GM18867 (cell line): ENCODE measurements at regions not wholly inside any gene's neighbourhood (a gene's known extent, or its start where the extent isn't known, plus 50 kb on each side); places are given as distances from the start of the nearest gene placed in this dataset.

Experiments
- ATAC-seq: cut with Tn5 transposase; IDR thresholded peaks from one replicate; pipeline ENCODE4 v1.9.1; 2021; ENCODE audit warnings: mild to moderate bottlenecking, moderate library complexity; ENCODE audit not compliant: unreplicated experiment

DNA sequence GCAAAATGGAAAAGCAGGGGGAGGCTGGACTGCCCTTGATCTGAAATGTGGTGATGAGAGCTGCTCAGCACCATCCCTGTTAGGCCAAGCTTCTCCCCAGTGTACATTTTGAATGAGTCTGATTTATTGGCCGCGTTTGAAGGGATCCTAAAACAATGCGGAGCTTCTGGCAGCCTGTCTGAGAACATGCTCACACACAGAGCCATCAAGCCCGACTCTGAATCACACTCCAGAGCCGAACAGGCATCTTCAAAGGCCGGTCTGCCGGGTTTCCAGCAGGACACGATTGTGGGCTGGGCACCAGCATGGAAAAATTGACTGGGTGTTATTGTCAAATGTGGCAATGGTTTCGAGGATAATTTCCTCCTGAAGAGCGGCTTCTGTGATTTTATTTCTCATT lies 235.9 kb downstream of the TFAP2C start:
- no peak for ATAC-seq

DNA sequence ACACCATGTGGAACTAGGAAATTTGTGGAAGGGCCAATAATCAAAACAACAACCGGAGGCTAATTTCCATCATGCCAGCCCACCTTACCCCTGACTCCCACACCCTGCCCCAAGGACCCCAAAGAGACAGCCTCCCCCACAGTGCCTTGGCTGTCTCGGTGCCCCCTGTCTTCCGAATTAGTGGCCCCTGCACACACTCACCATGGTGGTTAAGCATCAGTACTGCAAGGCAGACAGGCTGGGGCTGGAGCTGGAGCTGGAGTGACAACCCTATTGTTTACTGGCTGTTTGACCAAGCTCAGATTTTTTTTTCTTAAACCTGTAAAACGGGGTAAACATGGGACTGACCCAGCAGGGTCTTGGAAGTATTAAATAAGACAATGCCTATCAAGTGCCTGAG lies 238.0 kb downstream of the TFAP2C start:
- no peak for ATAC-seq

DNA sequence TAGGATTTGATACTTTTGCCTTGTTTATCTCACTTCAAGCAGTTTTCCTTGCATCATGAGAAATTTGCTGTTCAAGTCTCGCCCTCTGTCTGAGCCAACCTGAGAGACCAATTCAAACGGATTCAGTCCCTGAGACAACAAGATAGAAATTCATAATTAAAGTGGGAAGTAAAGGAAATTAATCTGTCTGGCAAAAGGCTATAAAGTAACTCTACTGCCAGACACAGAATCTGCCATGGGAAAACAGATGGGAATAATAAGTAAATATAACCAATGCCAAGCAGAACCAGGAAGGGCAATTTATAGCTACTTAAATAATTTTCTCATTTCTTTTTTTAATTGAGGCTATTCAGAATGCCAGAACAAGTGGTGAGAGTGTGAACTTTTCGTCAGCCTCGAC lies 239.6 kb downstream of the TFAP2C start:
- ATAC-seq = no peak

DNA sequence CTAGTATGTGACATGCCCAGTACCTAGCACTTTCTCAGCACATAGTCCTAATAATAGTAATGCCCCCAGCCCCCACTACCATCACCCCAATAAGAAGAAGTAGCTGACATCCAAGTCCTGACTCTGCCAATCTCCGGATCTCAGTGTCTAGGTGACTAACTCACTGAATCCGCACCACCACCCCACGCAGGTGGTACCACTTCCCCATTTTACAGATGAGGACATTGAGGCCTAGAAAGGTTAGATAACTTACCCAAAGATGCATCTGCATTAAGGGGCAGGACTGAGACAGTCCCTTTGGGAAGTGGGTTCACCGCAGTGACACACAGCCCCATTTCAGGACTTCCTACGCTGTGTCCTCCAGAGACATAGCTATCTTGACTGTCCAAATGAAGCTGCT lies 241.2 kb downstream of the TFAP2C start:
- peak; percentile 49 for ATAC-seq

DNA sequence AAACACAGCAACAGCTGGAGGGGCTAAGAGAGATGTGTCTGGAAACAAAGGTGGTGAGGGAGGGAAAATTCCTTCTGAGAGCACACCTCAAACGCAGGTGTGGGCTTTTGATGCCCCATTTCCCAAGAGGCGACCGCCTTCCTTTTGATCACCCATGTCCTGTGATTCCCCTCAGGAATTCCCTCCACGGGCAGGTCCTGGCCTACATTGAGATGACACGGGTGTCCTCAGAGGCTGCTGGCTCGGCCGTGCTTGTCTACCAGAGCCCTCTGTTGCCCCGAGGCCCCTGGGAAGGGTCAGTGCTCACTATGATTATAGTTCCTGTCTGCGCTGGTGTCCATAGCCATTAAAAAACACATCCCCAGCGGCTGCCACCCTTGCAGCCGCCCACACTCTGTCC lies 242.6 kb downstream of the TFAP2C start:
- no peak for ATAC-seq

DNA sequence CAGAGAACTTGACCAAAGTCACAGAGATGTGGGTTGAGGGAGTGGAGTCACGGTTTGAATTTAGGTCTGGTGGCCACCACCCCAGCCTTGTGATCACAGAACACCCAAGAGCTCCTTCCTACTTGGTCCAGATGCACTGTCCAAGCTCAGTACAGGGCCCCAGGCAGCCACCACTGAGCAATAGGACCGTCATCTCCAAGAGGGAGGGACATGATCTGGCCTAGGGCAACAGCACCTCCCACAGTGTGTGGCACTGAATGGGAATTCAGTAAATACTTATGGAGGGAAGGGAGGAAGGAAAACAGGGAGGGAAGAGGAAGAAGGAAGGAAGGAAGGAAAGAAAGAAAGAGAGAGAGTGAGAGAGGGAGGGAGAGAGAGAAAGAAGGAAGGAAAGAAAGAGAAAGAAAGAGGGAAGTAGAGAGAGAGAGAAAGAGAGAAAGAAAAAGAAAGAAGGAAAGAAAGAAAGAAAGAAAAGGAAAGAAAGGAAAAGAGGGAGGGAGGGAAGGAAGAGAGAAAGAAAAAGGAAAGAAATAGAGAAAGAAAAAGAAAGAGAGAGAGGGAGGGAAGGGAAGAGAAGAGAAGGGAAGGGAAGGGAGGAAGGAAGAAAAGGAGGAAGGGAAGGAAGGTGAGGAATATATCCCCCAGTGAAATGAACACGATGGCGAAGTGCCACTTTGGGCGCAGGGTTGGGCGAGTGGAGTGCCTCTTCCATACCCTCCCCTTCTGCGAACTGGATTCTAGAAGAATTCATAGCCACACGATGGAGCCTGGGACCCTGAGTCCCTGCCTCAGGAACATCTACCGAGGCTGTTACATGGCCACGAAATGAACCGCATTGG lies 243.7 kb downstream of the TFAP2C start:
- ATAC-seq = no peak

GRCh38 chr20:56873836-56874235 lies 244.7 kb downstream of the TFAP2C start:
- no peak for ATAC-seq

DNA sequence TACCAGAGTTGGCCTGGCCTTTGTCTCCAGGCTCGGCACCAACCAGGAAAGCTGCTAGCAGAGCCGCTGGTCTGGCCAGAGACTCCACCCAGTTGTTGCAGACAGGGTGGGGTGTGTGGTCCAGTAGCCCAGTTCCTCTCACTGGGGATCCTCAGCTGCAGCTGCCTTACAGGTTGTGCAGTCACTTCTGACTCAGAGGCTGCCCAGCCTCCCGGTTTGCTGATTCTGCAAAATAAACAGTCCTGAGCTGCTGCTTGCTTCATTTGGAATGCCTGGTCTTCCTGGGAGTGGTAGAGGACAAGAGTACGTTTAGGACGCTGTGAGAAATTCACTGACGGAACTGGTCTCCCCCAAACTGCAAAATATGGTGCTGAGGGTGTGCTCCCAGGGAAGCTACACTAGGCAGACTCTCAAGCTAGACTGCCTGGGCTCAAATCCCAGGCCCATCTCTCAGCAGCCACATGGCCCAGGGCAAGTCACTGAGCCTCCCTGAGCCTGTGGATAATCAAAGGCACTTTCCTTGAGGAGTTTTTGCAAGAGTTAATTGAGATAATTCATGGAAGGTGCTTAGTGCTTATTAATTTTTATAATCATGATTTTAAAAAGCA lies 246.1 kb downstream of the TFAP2C start:
- ATAC-seq = no peak

- no peak for ATAC-seq
These were observed 246.7 kb downstream of the TFAP2C start for GRCh38 chr20:56875803-56876202.

- no peak for ATAC-seq
These were observed 256.4 kb downstream of the TFAP2C start for GRCh38 chr20:56885521-56885920.

DNA sequence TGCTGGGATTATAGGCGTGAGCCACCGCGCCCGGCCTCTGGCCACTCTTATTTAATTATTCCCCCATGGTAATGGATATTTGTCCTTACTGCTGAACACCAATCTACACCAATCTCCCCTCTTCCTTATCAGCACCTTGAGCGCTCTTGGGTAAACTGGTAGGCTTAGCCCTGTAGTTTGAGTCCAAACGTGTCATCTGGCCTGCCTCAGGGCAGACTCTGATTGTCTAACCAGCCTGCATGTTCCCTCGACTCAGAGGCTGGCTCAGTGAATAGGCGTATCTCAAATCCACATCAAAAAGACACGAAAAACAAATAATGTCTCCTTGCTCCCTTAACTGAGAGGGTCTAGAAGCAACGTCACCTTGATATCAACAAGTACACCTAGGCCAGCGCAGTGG lies 260.9 kb downstream of the TFAP2C start:
- no peak for ATAC-seq

DNA sequence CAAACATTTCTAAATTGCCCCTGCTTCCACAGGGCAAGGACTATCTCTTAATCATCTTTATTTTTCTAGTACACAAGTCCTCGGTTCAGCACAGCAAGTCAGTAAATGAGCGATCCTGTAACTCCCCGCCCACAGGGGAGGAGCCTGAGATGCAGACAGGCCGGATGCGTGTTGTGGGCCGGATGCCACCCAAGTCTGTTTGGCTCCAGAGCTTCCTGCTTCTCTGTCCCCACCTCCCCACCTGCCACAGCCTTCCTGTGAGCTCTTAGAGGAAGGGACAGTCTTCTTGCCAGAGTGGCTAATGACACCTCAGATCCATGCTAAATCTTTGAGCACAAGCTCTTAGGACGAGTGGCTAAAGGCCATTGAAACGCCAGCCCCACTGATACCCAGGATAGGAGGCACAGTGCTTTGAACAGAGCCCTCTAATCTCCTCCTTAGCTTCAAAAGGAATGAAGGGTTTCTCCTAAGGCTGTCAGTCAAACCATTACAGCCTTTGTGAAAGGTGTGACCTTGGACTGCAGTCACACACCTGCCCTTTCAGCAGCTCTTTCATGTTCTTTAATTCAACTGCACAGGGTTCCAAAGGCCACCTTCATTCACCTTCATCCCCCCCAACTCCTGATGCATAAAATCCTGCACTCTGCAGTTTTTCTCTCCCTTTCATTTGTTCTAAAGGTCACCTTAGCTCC lies 264.3 kb downstream of the TFAP2C start:
- ATAC-seq = no peak

DNA sequence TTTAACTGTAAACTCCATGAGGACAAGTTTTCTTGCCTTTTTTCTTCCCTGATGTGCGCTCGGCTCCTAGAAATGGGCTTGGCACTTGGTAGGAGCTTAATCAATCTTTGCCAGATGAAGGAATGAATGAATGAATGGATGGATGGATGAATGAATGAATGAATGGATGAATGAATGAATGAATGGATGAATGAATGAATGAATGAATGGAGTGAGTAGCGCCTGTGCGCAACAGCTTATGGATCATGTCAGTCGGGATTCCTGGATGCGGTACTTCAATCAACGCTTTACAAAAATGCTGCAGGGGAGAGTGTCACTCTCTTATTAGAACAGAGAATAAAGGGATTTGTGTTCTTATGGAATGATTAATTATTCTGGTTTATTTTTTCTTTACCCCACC lies 267.3 kb downstream of the TFAP2C start:
- no peak for ATAC-seq

DNA sequence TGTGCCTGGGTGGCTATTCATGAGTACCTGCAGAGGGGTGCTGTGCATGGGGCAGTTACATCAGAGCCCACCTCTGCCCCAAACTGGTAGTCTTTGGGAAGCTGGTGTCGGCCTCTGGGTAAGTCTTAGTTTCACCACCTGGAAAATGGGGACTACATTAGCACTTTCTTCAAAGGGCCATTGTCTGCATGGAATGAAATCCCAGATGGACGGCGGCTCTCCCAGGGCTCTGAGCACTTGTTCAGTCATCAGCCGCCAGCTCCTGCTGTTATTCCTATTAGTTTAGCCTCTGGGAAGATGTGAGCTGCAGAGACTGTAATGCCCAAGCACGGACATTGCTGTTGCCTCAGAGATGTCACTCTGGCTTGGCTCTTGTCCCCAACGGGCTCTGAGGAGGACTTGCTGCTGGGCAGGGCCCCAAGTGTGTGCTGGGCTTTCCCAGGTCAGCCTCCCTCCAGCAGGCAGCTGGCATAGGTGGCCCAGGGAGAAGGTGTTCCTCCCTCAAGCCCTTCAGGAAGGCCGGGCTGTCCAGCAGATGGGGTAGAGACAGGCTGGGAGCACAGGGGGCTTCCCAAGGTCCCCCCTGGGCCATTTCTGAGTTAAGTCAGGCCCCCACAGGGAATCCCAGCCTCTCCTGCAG lies 268.3 kb downstream of the TFAP2C start:
- ATAC-seq = no peak

DNA sequence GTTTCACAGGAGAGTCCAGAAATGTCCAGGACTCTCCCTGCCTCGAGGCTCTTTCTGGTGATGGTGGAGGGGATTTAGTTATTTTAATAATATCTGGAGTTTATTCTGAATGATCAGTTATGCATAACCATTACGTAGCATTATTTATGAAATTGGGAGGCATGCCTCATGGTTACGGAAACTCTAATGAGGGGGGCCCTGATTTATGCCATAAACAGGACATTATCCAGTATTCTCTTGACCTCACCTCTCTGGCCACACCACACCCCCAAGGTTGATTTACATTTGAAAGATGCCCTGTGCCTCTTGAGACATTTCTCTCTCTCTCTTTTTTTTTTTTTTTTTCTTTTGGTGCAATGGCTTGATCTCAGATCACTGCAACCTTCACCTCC lies 268.8 kb downstream of the TFAP2C start:
- ATAC-seq = no peak

DNA sequence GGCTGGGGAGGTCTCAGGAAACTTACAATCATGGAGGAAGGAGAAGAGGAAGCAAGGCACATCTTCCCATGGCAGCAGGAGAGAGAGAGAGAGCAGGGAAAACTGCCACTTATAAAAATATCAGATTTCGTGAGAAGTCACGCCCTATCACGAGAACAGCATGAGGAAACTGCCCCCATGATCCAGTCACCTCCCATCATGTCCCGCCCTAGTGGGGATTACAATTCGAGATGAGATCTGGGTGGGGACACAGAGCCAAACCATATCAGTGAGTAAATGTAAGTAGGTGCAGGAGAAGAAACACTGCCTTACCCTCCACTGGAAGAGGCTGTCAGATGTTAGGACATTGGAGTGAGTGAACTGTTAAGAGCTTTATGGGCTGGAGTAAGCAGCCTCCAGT lies 270.4 kb downstream of the TFAP2C start:
- ATAC-seq = no peak

DNA sequence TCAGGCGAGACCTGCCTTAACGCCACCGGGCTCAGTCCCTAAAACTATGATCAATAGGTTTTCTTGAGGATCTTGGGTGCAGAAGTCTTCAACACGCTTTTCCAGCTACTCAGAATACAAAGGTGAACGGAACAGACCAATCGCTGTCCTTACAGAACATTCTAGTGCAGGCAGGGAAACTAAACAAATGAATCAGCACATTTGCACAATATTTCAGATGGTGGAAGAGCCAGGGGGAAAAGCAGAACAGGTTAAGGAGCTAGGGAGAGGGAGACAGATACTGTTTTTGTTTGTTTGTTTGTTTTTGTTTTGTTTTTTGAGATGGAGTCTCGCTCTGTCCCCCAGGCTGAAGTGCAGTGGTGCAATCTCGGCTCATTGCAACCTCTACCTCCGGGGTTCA lies 271.1 kb downstream of the TFAP2C start:
- ATAC-seq = no peak

- ATAC-seq = no peak
These were observed 274.3 kb downstream of the TFAP2C start for GRCh38 chr20:56903421-56903820.

DNA sequence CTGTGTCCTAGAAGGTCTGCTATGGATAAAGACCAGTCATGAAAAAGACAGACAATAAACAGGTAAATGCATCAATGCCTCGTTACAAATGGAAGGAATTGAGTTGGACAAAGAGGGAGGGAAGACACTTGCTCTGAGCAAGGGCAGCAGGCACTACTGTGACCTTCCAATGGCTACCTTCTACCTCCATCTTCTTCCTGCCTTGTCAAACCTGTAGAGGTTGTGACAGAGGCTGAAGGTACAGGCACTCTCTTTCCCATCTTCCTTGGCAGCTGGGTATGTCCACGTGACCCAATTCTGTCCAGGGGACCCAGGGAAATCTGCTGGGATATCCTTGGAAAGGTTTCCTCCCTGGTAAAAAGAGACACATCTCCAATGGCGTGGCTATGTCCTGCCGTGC lies 274.8 kb downstream of the TFAP2C start:
- ATAC-seq = no peak

DNA sequence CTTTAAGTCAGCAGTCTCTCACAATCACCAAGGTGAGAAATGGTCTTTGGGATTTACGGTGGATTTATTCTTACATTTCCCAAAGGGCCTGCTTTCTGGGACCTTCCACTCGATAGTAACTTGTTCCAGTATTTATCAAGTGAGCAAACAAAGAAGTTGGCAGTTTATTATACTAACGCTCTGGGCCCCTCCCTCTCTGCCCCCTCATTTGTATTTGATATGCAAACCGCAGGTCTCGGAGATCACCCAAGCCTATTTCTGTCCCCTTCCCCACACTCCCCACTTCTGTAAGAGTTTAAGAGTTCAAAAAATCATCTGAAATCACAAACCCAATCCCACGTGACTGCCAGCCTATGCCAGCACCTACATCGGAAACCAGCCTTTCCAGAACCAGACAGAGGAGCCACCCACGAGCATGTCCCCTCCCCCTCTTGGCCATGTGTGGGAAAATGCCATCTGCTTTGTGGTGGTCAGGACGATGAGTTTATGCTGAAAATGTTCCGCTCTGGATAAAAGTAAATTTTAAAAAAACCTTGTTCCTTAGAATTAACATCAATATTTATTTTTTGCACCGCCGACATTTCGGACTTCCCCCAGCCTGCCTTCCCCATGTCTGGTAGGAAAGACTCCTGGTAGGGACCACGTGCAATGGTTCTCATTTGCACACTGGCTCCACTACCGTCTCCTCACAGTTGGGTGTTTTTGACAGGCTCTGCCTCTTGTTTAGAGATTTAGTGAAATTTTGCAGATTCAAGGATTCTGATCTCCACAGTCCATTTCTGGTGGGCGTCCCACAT lies 281.0 kb downstream of the TFAP2C start:
- ATAC-seq = no peak

DNA sequence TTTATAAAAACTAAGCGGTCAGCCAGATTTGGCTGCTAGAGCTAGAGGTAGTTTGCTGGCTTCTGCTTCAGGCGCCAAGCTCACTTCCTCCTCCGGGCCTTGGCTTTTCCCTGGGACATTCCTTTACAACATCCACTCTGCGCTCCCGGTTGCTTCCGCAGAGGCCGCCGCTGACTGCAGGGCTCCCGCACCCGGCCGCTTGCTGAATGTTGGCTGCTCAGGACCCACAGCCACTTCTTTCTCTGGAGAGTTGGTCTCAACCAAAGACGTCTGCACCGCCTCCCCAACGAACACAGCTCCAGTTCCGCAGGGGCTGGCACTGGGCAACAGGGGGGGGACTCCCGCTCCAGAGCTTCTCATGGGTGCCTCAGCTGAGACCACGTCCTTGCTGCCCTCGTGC lies 282.8 kb downstream of the TFAP2C start:
- no peak for ATAC-seq
